Heart left ventricle (tissue), 13 donors: ENCODE measurements at regions not wholly inside any gene's neighbourhood (a gene's known extent, or its start where the extent isn't known, plus 50 kb on each side); places are given as distances from the start of the nearest gene placed in this dataset.
"Not testable (repeated sequence)": the region's sequence is repeated elsewhere in the genome, so short reads cannot be mapped to it uniquely, and the experiment has no call there.

Experiments
- CTCF ChIP-seq, 12 donors: fragments of 200-600 bp; sonication (generic) in 4 of 12; IDR thresholded peaks; one replicate each; pipeline versions ENCODE4 v1.5.0 to v1.8.0; 2018 to 2022; ENCODE audit warnings: antibody characterized with exemption in 12 of 12, mild to moderate bottlenecking in 5 of 12
- POLR2A ChIP-seq, 2 donors: fragments of 450-650 bp; IDR thresholded peaks; one replicate each; pipeline ENCODE4 v1.6.1; 2017; ENCODE audit warnings: antibody characterized with exemption in 2 of 2, mild to moderate bottlenecking in 2 of 2, moderate library complexity in 2 of 2
- donor health status: ischemic (EF 13 %, LVEDD 7.1; RV severe dilation, severe dysfunction).
- donor health status: DM: no; HTN: yes; CAD: no.
- donor health status: DM: no; HTN: no; CAD: no.
- donor health status: ischemic (EF 25% LVEDD 6.9; RV normal size, moderate dysfunction).
- donor health status: ischemic (EF 25% LVEDD 5.7; RV mildly dilated, moderate dysfunction).
- donor health status: ischemic (EF 35%, LVEDD 5.7; RV mildly dilated, moderate dysfunction).
- donor health status: nonischemic (EF 11% LVEDD 7.7; RV severe dilation, severe dysfunction).
- donor health status: DM: yes; HTN: yes; CAD: no.
- donor health status: PGD.
- donor health status: ischemic (EF 29% LVEDD 5.4; RV normal size, mild dysfunction).
- donor health status: nonischemic (EF 23%, LVEDD 6.1; RV moderate dilation, normal function).

- TF ChIP-seq CTCF, POLR2A (IDR thresholded peaks at IDR 0.05): not testable (repeated sequence)
Measured at GRCh38 chr11:67797726-67798521, 123.5 kb upstream of the ALDH3B2 start.
